Vagina (tissue), 2 donors: ENCODE measurements at regions not wholly inside any gene's neighbourhood (a gene's known extent, or its start where the extent isn't known, plus 50 kb on each side); places are given as distances from the start of the nearest gene placed in this dataset.

ENCODE experiments used
- POLR2A ChIP-seq, 2 donors: fragments of 450-650 bp; IDR thresholded peaks; one replicate each; pipeline ENCODE4 v1.6.1; 2017; ENCODE audit warnings: antibody characterized with exemption in 2 of 2, mild to moderate bottlenecking in 2 of 2, moderate library complexity in 2 of 2
- TF ChIP-seq, protein P1 (sequence below), 3 experiments: fragments of 450-650 bp in 2 of 3; fragments of 200-600 bp in 1 of 3; sonication (generic) in 1 of 3; IDR thresholded peaks; one replicate each; pipeline ENCODE4 v1.5.1; 2017 to 2019; ENCODE audit warnings: antibody characterized with exemption in 3 of 3, mild to moderate bottlenecking in 2 of 3, moderate library complexity in 2 of 3

DNA sequence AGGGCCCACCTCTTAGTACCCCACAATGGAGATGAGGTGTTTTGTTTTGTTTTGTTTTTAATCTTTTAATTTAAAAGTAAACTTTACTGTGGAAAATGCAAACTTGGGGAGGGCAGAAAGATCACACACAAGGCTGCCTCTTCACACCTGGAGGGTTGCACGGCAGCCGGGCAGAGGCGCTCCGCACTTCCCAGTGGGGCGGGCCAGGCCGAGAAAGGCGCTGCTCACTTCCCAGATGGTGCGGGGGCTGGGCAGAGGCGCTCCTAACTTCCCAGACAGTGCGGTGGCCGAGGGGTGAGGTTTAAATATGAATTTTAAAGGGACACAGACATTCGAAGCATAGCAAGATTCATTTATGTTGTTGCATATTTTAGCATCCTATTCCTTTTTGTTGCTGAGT, 235.9 kb upstream of the MTPN start:
- no peak for TF ChIP-seq POLR2A (IDR thresholded peaks at IDR 0.05)
- TF ChIP-seq, protein P1, sequence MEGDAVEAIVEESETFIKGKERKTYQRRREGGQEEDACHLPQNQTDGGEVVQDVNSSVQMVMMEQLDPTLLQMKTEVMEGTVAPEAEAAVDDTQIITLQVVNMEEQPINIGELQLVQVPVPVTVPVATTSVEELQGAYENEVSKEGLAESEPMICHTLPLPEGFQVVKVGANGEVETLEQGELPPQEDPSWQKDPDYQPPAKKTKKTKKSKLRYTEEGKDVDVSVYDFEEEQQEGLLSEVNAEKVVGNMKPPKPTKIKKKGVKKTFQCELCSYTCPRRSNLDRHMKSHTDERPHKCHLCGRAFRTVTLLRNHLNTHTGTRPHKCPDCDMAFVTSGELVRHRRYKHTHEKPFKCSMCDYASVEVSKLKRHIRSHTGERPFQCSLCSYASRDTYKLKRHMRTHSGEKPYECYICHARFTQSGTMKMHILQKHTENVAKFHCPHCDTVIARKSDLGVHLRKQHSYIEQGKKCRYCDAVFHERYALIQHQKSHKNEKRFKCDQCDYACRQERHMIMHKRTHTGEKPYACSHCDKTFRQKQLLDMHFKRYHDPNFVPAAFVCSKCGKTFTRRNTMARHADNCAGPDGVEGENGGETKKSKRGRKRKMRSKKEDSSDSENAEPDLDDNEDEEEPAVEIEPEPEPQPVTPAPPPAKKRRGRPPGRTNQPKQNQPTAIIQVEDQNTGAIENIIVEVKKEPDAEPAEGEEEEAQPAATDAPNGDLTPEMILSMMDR (IDR thresholded peaks at IDR 0.05) = no peak
